ENCODE measurements at regions not wholly inside any gene's neighbourhood (a gene's known extent, or its start where the extent isn't known, plus 50 kb on each side); places are given as distances from the start of the nearest gene placed in this dataset.

GRCh38 chr6:131354356-131354755 is 218.7 kb upstream of the ARG1 start:
- no peak for DNase-seq (ENCODE audit: extremely low read depth, insufficient read length)
- no peak for TF ChIP-seq CTCF (IDR thresholded peaks at IDR 0.05; ENCODE audit: insufficient read depth, low read length, poor library complexity, severe bottlenecking)
- Histone ChIP-seq H3K4me3 (replicated peaks; ENCODE audit: low read depth, low read length) (no peak overlapping the region), H3K27me3 (replicated peaks; ENCODE audit: control insufficient read depth, insufficient read depth, low read length) (no peaks in the 10 kb centered on the region; the same call in 1 of the 2 replicates), H3K36me3 (ENCODE audit: control insufficient read depth, insufficient read depth, low read length) (no peaks in the 10 kb centered on the region)

GRCh38 chr6:131356161-131356560 is 216.9 kb upstream of the ARG1 start:
- TF ChIP-seq CTCF (IDR thresholded peaks at IDR 0.05; ENCODE audit: insufficient read depth, low read length, poor library complexity, severe bottlenecking), result no peak
- Histone ChIP-seq H3K4me3 (replicated peaks; ENCODE audit: low read depth, low read length) (no peak overlapping the region), H3K27me3 (replicated peaks; ENCODE audit: control insufficient read depth, insufficient read depth, low read length) (no peaks in the 10 kb centered on the region; the same call in 1 of the 2 replicates), H3K36me3 (ENCODE audit: control insufficient read depth, insufficient read depth, low read length) (no peaks in the 10 kb centered on the region)
- no peak for DNase-seq (ENCODE audit: extremely low read depth, insufficient read length)

GRCh38 chr6:131357501-131357900 is 215.5 kb upstream of the ARG1 start:
- Histone ChIP-seq H3K27me3 (replicated peaks; ENCODE audit: control insufficient read depth, insufficient read depth, low read length) (no peaks in the 10 kb centered on the region; the same call in 1 of the 2 replicates), H3K36me3 (ENCODE audit: control insufficient read depth, insufficient read depth, low read length) (no peaks in the 10 kb centered on the region), H3K4me3 (replicated peaks; ENCODE audit: low read depth, low read length) (no peak overlapping the region)
- no peak for DNase-seq (ENCODE audit: extremely low read depth, insufficient read length)
- no peak for TF ChIP-seq CTCF (IDR thresholded peaks at IDR 0.05; ENCODE audit: insufficient read depth, low read length, poor library complexity, severe bottlenecking)

DNA sequence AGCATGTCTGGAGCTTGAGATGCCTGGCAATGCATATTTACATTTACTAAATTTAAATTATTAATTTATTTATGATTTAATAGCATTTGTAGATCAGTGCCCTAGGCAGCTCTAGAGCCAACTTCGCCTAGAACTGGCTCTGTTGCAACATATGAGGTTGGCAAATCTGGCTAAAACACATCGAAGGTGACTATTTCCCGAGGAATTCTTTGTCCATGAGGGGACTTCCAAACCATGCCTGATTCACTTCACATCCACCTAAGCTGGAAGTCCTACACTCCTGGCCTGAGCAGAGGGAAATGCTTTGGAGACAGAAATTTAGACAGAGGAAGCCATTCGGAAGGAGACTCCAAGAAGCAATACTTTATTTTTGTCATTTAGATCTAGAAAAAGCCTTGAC is 211.0 kb upstream of the ARG1 start:
- no peaks in the 10 kb centered on the region for H3K36me3 ChIP-seq (ENCODE audit: control insufficient read depth, insufficient read depth, low read length)
- no peak for TF ChIP-seq CTCF (IDR thresholded peaks at IDR 0.05; ENCODE audit: insufficient read depth, low read length, poor library complexity, severe bottlenecking)
- H3K27me3 ChIP-seq (replicated peaks; ENCODE audit: control insufficient read depth, insufficient read depth, low read length), result no peaks in the 10 kb centered on the region; the same call in 1 of the 2 replicates
- no peak overlapping the region for H3K4me3 ChIP-seq (replicated peaks; ENCODE audit: low read depth, low read length)
- DNase-seq (ENCODE audit: extremely low read depth, insufficient read length), result no peak

DNA sequence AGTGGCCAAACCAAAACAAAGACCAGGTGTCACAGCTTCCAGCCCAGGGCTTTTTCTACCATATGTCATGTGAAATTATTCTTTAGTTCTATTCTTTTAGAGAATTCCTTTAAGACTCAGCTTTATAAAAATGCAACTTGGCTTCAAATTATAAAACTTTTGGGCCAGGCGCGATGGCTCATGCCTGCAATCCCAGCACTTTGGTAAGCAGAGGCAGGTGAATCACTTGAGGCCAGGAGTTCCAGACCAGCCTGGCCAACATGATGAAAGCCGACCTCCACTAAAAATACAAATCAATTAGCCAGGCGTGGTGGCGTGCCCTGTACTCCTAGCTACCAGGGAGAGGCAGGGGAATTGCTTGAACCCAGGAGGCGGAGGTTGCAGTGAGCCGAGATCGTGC is 210.3 kb upstream of the ARG1 start:
- Histone ChIP-seq H3K27me3 (replicated peaks; ENCODE audit: control insufficient read depth, insufficient read depth, low read length) (no peaks in the 10 kb centered on the region; the same call in 1 of the 2 replicates), H3K36me3 (ENCODE audit: control insufficient read depth, insufficient read depth, low read length) (no peaks in the 10 kb centered on the region), H3K4me3 (replicated peaks; ENCODE audit: low read depth, low read length) (no peak overlapping the region)
- DNase-seq (ENCODE audit: extremely low read depth, insufficient read length), result no peak
- no peak for TF ChIP-seq CTCF (IDR thresholded peaks at IDR 0.05; ENCODE audit: insufficient read depth, low read length, poor library complexity, severe bottlenecking)
